ENCODE measurements at regions not wholly inside any gene's neighbourhood (a gene's known extent, or its start where the extent isn't known, plus 50 kb on each side); places are given as distances from the start of the nearest gene placed in this dataset.

DNA sequence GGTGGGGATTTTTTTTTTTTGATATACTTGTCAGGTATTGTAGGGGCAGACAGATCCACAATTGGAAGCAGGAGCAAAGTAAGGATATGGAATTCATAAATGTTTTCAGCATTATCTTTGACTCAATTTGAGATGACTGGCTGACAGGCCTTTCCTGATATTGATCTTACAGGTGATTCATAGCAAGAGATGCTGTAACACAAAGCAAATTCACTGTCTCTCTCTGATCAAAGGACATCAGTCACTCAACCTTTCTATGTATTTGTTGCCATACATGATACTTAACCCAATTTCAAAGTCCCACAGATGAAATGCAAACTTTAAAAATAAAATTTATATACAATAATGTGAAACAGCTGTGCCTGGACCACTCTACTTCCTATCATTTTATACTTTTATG, 1506.9 kb downstream of the AACS start:
- TF ChIP-seq EZH2 (IDR thresholded peaks at IDR 0.05; ENCODE audit: insufficient read depth, poor library complexity, severe bottlenecking) (no peak), EZH2phosphoT487 (IDR thresholded peaks at IDR 0.05; ENCODE audit: insufficient read depth, low read depth) (no peak)

Data from GM23248 (cell line).